HepG2 (cell line): ENCODE measurements at regions not wholly inside any gene's neighbourhood (a gene's known extent, or its start where the extent isn't known, plus 50 kb on each side); places are given as distances from the start of the nearest gene placed in this dataset.

ENCODE experiments used
- ATAC-seq: fragments of 200-7000 bp; cut with Tn5 transposase; 3 replicates; pipeline ENCODE4 v1.9.1; 2020; ENCODE audit warnings: mild to moderate bottlenecking, moderate library complexity
- BruUV-seq: library from RNA; stranded (reverse); fragments of 400-500 nt; replicated peaks from 2 replicates; lab custom pipeline; 2021; lab: Mats Ljungman, UMichigan
- CTCF ChIA-PET: fragments of 300-600 bp; formaldehyde crosslinking; extraction: SDS; loops from one replicate; lab custom pipeline; 2021; ENCODE audit warnings: low total read pairs, inconsistent platforms, low intra/inter-chr PET ratio; lab: Yijun Ruan, JAX
- POLR2A ChIA-PET: fragments of 350-600 bp; sonication (Branson Sonifier 250); formaldehyde crosslinking; loops from one replicate; lab custom pipeline; 2020; ENCODE audit warnings: antibody characterized with exemption, inconsistent platforms; lab: Yijun Ruan, JAX
- DNase-seq: peaks from one replicate; pipeline ENCODE4 v3.0.0-alpha.2; 2015; ENCODE audit warnings: low spot score
- FAIRE-seq: peaks from 3 replicates; lab custom pipeline; 2011; peaks lifted over from hg19 to GRCh38; lab: Jason Lieb, UNC
- H2AFZ ChIP-seq: one replicate; pipeline ENCODE4 v1.6.1; 2011; ENCODE audit warnings: low read length, inconsistent platforms
- H3K27ac ChIP-seq: fragments of 300-600 bp; 3 replicates; pipeline ENCODE4 v1.8.0; 2011; ENCODE audit warnings: mixed run types, mild to moderate bottlenecking, mixed read lengths, low read length, inconsistent platforms; ENCODE audit not compliant: insufficient read depth; ENCODE audit errors: extremely low read length
- H3K27me3 ChIP-seq, 2 experiments: fragments of 200-600 bp in 1 of 2; 2 replicates in 1 of 2; 3 replicates in 1 of 2; pipeline versions ENCODE4 v1.6.0 to v1.8.0; 2011; ENCODE audit warnings: low read length in 2 of 2, mild to moderate bottlenecking in 2 of 2, moderate library complexity in 2 of 2, inconsistent platforms in 1 of 2; ENCODE audit not compliant: insufficient read depth in 2 of 2, control insufficient read depth in 1 of 2
- H3K36me3 ChIP-seq, 2 experiments: fragments of 200-600 bp in 1 of 2; replicated peaks in 1 of 2; 2 replicates in 1 of 2; 3 replicates in 1 of 2; pipeline versions ENCODE4 v1.5.1 to v1.8.0; 2011; ENCODE audit warnings: low read length in 2 of 2, inconsistent platforms in 1 of 2; ENCODE audit not compliant: insufficient read depth in 2 of 2, control insufficient read depth in 1 of 2
- H3K4me1 ChIP-seq: 2 replicates; pipeline ENCODE4 v1.5.1; 2012; ENCODE audit warnings: low read length, inconsistent platforms; ENCODE audit not compliant: insufficient read depth
- H3K4me2 ChIP-seq: 2 replicates; pipeline ENCODE4 v1.6.0; 2011; ENCODE audit warnings: low read depth, low read length, inconsistent platforms
- H3K4me3 ChIP-seq, 3 experiments: fragments of 200-600 bp in 1 of 3; sonication (generic), shearing (Covaris generic) in 1 of 3; replicated peaks in 1 of 3; 2 replicates each; pipeline ENCODE4 v1.5.1; 2011 to 2016; ENCODE audit warnings: low read length in 3 of 3, inconsistent platforms in 2 of 3, low read depth in 2 of 3, mild to moderate bottlenecking in 2 of 3, control low read depth in 1 of 3, mixed read lengths in 1 of 3; ENCODE audit not compliant: insufficient read depth in 1 of 3
- H3K79me2 ChIP-seq: one replicate; pipeline ENCODE4 v1.6.1; 2011; ENCODE audit warnings: low read length, inconsistent platforms; ENCODE audit not compliant: insufficient read depth
- H3K9ac ChIP-seq: 2 replicates; pipeline ENCODE4 v1.6.0; 2011; ENCODE audit warnings: mild to moderate bottlenecking, low read depth, low read length, inconsistent platforms; ENCODE audit not compliant: insufficient read depth
- H3K9me3 ChIP-seq: 2 replicates; pipeline ENCODE4 v1.5.1; 2012; ENCODE audit warnings: mild to moderate bottlenecking, low read length
- H4K20me1 ChIP-seq: 2 replicates; pipeline ENCODE4 v1.6.0; 2011; ENCODE audit warnings: inconsistent platforms, mild to moderate bottlenecking, low read length, moderate library complexity; ENCODE audit not compliant: insufficient read depth
- NFE2L2 ChIP-seq: fragments of 150-350 bp; IDR thresholded peaks from 2 replicates; pipeline ENCODE4 v1.6.1; 2014; ENCODE audit warnings: low read length
- RXRB ChIP-seq: IDR thresholded peaks from 2 replicates; pipeline ENCODE4 v1.6.1; 2016; ENCODE audit warnings: borderline replicate concordance, missing genetic modification reagents, missing compliant biosample characterization
- SIN3B ChIP-seq: fragments of 150-350 bp; IDR thresholded peaks from 2 replicates; pipeline ENCODE4 v1.6.1; 2014; ENCODE audit warnings: low read length
- YEATS4 ChIP-seq: sonication (generic); formaldehyde crosslinking; IDR thresholded peaks from 2 replicates; pipeline ENCODE4 v1.4.0; 2020; ENCODE audit warnings: missing genetic modification reagents, borderline replicate concordance
- ZBED4 ChIP-seq: sonication (generic); formaldehyde crosslinking; IDR thresholded peaks from 2 replicates; pipeline ENCODE4 v1.4.0; 2020; ENCODE audit warnings: missing genetic modification reagents, borderline replicate concordance
- ZBTB40 ChIP-seq, 2 experiments: fragments of 450-650 bp in 1 of 2; sonication (generic) in 1 of 2; formaldehyde crosslinking in 1 of 2; IDR thresholded peaks; 2 replicates each; pipeline versions ENCODE4 v1.6.1 to v1.8.0; 2016 to 2022; ENCODE audit warnings: antibody characterized with exemption in 1 of 2, mild to moderate bottlenecking in 1 of 2, missing genetic modification reagents in 1 of 2
- ZNF253 ChIP-seq: sonication (generic); formaldehyde crosslinking; IDR thresholded peaks from 2 replicates; pipeline ENCODE4 v1.8.0; 2022; ENCODE audit warnings: mild to moderate bottlenecking, missing genetic modification reagents, borderline replicate concordance
- in situ Hi-C: cut with HindIII; loops from 2 replicates; pipeline ENCODE4 v1.10.0; 2017; ENCODE audit warnings: low pct_unique_long_range_greater_than_20kb; ENCODE audit not compliant: extremely low pct_ligation_motif_present
- intact Hi-C: fragments of 100-400 bp; cut with micrococcal nuclease; formaldehyde crosslinking; loops from one replicate; pipeline ENCODE4 v1.10.0; 2022; ENCODE audit not compliant: unreplicated experiment

- no peak for TF ChIP-seq RXRB (CRISPR knock-in tag)
- TF ChIP-seq ZBED4 (CRISPR knock-in tag) = no peak
- TF ChIP-seq ZNF253 (CRISPR knock-in tag) = no peak
- TF ChIP-seq YEATS4 (CRISPR knock-in tag) = no peak
- TF ChIP-seq SIN3B = no peak
These were observed 555.0 kb downstream of the ZEB2 start (continued) for GRCh38 chr2:143964891-143965290.

DNA sequence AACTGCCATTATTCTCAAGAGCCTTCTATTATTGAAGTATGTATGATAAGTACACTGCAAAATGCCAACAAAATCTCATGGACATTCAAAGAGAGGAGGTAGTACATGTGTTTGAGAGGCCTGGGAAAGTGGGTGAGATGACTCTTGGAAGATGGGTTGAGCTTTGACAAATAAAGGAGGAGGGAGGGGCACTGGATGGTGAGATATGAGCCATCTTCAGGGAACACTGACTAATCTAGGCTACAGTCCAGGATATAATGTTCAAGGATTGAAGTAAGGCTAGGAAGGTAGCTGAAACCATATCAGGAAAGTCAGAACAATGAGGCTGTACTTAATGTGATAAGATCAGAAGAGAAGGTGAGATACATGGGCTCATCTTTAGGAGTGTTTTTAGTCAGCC lies 559.7 kb downstream of the ZEB2 start:
- in situ Hi-C loops (no loop called here), intact Hi-C loops (no loop called here)
- ChIA-PET CTCF (no interaction called here), POLR2A (no interaction called here)
- DNase-seq (no peak), FAIRE-seq (no peak), ATAC-seq (no peak)
- no peak overlapping the region for H3K27ac ChIP-seq
- BruUV-seq = no TSS peak
- H2AFZ ChIP-seq = no peak overlapping the region
- H4K20me1 ChIP-seq = no peaks in the 10 kb centered on the region
- no peaks in the 10 kb centered on the region for H3K9me3 ChIP-seq
- H3K4me3 ChIP-seq = no peak overlapping the region
- no peak overlapping the region for H3K4me2 ChIP-seq
- H3K9ac ChIP-seq = no peak overlapping the region
- H3K4me1 ChIP-seq = no peaks in the 10 kb centered on the region
- no peaks in the 10 kb centered on the region for H3K79me2 ChIP-seq
- no peaks in the 10 kb centered on the region for H3K27me3 ChIP-seq
- no peaks in the 10 kb centered on the region for H3K36me3 ChIP-seq
- no peak for TF ChIP-seq ZBTB40 (IDR thresholded peaks at IDR 0.05)
- TF ChIP-seq ZBTB40 (CRISPR knock-in tag; IDR thresholded peaks at IDR 0.05) = no peak
- no peak for TF ChIP-seq NFE2L2
